A172 (cell line): ENCODE measurements at regions not wholly inside any gene's neighbourhood (a gene's known extent, or its start where the extent isn't known, plus 50 kb on each side); places are given as distances from the start of the nearest gene placed in this dataset.
"Not testable (repeated sequence)": the region's sequence is repeated elsewhere in the genome, so short reads cannot be mapped to it uniquely, and the experiment has no call there.

Experiments
- DNase-seq: peaks from one replicate; pipeline ENCODE4 v3.0.0-alpha.2; 2015; ENCODE audit warnings: low spot score

GRCh38 chr13:108077284-108077683 is 138.1 kb downstream of the LIG4 start:
- no peak for DNase-seq

DNA sequence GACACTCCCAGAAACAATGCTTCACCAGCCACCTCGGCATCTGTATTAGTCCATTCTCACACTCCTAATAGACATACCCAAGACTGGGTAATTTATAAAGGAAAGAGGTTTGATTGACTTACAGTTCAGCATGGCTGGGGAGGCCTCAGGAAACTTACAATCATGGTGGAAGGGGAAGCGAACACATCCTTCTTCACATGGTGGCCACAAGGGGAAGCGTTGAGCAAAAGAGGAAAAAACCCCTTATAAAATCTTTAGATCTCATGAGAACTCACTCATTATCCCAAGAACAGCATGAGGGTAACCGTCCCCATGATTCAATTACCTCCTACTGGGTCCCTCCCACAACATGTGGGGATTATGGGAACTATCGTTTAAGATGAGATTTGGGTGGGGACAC is 140.9 kb downstream of the LIG4 start:
- not testable (repeated sequence) for DNase-seq

DNA sequence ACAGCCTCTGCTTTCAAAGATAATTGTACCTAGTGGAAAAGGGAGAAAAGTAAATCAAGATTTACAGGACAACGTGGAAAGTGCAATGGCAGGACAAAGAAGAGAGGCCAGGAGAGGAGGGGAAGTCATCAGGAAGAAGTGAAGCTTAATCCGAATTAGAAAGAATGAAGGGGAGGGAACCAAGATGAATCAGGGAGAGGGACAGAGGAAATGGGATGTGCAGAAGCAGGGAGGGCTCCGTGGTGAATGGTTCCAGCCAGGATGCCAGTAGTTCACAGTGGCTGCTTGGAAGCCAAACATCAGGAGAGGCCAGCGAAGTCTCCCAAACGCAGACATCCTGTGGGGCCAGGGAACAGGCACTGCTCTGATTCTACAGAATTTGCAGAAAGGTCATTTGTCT is 144.4 kb downstream of the LIG4 start:
- no peak for DNase-seq

DNA sequence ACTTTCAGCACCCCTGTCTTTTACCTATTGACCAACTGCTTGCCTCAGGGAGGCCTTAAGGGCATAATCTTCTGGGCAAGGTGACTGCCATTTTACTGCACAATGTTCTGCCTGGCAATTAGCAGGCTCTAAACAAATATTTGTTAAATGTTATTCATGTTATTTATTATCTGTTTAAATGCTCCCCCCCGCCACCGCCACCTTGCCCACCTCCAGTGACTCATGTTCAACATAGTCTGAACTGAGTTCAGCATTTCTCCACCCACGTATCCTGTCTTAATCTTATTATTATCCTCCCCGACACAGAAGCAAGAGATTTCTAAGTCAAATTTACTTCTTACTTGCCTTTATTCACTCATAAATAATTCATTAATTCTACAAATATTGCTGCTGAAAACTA is 144.8 kb downstream of the LIG4 start:
- no peak for DNase-seq

DNA sequence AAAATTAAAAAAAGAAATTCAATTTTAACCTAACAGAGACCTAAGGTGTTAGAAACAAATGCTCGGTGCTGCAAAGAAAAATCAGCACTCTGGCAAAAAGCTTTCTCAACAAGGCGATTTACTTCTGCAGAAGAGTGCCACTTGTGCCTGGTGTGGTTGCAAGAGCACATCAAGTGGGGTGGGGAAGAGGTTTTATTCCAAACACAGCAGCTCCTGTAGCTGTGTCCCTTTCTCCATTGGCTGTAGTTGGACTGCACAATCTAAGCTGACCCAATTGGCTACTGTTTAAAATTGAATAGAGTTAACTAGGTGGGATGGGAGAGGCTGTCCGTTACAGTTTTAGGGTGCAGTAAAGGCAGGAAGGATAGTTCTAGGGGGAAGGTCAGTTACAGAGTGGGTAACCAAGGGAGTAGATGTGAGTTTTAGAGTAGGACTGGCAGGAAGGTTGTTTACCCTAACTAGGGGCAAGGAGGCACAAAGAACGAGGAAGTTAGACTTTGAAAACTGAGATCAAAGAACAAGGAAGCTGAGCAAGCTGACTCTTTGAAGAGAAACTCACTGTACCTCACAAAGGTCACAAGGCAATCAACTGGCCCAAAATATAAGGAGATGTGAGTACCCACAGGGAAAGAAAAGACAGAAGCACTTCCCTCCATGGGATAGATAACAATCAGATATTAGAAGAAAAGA is 145.7 kb downstream of the LIG4 start:
- DNase-seq: no peak

GRCh38 chr13:108064372-108064771 is 151.0 kb downstream of the LIG4 start:
- DNase-seq: not testable (repeated sequence)

DNA sequence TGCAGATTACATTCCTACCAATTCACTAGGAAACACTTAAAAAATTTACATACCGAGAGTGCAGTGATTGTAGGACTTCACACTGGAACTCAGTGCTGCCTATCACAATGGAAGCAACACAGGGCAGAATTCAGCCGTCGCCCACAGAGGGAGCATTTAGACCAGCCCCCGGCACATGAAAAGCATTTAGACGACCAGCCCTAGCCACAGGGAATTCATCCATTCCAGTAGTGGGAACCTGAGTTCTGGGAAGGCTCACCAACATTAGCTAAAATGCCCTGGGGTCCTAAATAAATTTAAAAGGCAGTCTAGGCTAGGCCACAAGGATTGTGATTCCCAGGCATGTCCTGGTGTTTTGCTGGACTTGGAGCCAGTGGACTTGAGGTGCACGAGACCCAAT is 155.2 kb downstream of the LIG4 start:
- no peak for DNase-seq

GRCh38 chr13:108056278-108056677 is 159.1 kb downstream of the LIG4 start:
- DNase-seq: no peak

DNA sequence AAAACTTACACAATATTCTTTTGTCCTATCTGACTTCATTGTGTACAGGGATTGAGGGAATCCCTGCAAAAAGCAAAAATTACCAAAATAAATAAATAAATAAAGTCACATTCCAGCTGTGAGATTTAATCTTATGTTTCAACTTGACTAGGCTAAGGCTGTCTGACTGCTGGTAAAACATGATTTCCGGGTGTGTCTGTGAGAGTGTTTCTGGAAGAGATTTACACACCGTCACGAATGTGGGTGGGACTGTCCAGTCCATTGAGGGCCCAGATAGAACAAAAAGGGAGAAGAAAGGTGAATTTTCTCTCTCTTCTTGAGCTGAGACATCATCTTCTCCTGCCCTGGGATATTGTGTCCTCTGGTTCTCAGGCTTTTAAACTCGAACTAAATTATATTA is 166.1 kb downstream of the LIG4 start:
- no peak for DNase-seq

GRCh38 chr13:108044954-108045353 is 170.4 kb downstream of the LIG4 start:
- no peak for DNase-seq

DNA sequence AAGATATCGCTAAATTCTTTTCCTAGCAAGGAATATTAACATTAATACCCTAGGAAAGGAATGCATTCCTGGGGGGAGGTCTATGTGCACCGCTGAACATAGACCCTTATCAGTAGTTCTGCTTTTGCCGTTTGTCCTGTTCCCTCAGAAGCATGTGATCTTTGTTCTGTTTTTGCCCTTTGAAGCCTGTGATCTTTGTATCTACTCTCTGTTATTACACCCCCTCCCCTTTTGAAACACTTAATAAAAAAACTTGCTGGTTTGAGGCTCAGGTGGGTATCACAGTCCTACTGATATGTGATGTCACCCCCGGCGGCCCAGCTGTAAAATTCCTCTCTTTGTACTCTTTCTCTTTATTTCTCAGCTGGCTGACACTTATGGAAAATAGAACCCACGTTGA is 172.5 kb downstream of the LIG4 start:
- DNase-seq: not testable (repeated sequence)

- DNase-seq: no peak
These were observed 178.0 kb downstream of the LIG4 start for GRCh38 chr13:108037348-108037747.

- DNase-seq: no peak
These were observed 178.9 kb downstream of the LIG4 start for GRCh38 chr13:108036411-108036932.

DNA sequence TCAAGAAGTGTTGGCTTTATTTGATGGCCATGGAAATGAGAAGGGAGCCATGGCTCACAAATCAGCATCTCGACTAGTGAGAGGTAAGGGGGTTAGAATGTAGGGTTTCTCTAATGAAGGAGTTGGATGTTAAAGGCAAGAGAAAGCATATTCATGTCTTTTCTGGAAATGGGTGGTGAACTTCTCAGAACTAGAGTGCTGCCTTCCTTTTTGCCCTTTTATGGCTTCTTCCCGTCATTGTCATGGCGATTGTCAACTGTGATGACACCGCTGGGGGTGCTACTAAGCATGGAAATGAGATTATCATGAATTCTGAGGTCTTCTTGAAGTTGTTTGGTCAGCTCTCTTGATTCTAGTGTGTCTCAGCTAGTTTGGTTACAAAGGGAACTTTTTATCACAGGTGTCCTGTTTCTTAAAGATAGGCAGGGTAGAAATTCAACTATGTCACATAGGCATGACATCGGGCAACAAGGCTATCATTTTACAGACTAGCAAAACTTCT is 180.4 kb downstream of the LIG4 start:
- DNase-seq: no peak

DNA sequence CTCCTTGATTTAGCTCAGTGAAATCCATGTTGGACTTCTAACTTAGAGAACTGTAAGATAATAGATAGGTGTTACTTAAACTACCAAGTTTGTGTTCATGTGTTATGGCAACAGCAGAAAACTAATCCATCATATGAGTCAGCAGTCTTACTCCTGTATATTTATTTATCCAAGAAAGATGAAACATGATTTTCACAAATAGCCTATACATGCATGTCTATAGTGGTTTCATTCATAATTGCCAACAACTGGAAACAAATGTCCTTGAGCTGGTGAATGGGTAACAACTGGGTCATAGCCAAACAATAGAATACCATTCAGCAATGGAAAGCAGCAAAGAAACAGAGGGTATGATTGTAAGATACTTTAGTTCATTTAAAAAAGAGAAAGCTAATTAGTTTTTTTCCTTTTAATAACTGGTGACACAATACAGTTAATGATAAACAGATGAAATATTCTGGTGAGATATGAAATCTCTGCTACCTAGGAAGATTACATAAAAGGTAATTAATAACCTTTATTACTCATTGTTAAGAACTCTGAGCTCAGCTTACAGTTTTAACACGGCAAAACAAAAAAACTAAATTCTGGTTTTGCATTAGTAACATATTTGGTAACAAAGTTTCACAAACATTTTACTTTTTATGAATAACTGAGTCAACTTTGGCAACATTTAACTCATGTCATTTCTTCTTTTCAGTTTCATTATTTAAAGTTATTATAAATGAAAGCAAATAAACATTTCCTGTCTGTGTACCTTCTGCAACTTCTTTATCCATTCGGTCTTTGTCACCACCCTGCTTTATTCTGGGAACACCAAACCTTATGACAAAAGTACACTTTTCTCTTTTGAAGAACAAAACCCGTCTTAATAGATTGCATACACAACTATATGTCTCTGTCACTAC is 181.3 kb downstream of the LIG4 start:
- no peak for DNase-seq

DNA sequence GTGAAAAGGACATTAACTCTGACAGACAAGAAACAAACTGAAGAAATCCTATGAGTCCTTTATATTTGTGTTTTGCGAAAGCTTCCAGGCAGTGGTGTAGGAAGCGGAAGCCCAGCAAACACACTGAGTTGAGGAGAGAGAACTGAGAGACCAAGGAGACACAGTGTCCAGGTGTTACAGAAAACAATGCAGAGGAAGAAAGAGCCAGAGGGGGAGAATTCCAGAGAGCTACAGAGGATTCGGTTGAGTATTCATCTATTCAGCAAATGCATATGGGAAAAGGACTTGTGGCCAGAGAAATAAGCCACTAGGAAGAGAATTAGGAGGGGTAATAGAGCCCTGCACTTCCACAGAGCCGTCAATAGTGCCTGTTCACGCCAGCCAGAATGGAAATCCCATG is 183.5 kb downstream of the LIG4 start:
- DNase-seq: no peak

- DNase-seq: no peak
These were observed 184.6 kb downstream of the LIG4 start for GRCh38 chr13:108030769-108031168.

DNA sequence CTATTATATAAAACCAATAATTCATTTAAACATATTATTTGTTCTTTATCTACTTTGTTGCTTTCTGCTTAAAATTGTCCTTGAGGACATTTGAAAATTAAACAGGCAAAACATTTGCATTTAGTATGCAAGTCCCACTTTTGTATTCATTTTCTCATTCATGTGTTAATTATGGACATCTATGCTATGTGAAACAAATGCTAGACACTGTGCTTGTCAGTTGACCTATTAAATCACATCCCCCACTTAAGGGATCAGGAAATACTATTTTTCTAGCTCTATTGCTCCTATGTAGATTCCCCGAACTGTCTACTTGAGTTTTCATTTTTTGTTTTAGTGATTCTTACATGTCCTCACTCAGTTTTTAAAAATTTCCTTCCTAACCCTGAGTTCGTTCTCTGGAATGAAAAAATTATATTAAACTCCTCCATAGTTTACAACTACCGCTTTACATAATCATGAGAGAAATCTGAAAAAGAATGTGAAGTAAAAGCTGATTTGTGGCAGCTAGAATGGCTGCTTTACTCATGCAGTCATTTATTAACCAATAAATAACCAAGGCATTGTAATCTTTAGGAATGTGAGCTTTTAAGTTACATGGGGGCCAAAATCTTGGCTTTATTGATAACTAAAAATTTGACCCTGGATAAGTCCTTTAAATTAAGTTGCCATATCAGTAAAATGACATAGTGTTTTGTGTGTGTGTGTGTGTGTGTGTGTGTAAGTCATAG is 188.5 kb downstream of the LIG4 start:
- no peak for DNase-seq

GRCh38 chr13:108020027-108020426 is 195.3 kb downstream of the LIG4 start:
- DNase-seq: no peak

DNA sequence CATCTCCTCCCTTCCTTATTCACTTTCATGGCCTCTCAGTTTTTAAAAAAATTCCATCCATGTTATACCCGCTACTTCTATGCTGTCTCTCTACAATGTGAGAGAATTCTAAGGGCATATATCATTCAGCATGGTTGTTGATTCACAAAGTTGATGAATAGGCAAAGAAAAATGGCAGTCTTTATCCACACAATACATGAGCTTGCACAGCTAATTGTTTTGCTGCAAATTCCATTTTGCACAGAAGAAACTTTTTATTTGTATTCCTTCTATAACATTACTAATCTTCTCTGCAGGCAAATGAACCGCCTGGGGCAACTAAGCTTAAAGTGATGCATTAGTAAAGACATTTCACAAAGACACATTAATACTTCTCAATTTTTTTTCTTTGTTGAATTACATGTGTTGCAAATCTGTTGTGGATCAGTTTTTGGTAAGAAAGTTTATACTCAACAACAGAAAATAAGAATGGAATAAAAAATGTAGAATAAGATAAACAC is 196.9 kb downstream of the LIG4 start:
- no peak for DNase-seq

DNA sequence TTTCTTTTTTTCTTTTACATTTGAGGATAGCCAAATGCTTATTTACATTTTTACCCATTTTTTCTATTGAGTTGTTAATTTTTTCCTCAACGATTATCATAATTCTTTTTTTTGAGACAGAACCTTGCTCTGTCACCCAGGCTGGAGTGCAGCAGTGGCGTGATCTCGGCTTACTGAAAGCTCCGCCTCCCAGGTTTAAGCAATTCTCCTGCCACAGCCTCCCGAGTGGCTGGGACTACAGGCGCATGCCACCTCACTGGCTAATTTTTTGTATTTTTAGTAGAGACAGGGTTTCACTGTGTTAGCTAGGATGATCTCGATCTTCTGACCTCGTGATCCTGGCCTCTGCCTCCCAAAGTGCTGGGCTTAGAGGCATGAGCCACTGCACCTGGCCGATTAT is 208.7 kb downstream of the LIG4 start:
- no peak for DNase-seq

- no peak for DNase-seq
These were observed 210.1 kb downstream of the LIG4 start for GRCh38 chr13:108005231-108005630.
